ENCODE measurements at regions not wholly inside any gene's neighbourhood (a gene's known extent, or its start where the extent isn't known, plus 50 kb on each side); places are given as distances from the start of the nearest gene placed in this dataset.
"Not testable (repeated sequence)": the region's sequence is repeated elsewhere in the genome, so short reads cannot be mapped to it uniquely, and the experiment has no call there.

- DNase-seq, result no peak
Measured at GRCh38 chr15:23983500-23984259, 296.6 kb upstream of the NDN start.

- DNase-seq, result no peak
Measured at GRCh38 chr15:23994273-23994672, 307.2 kb upstream of the NDN start.

- DNase-seq, result no peak
Measured at GRCh38 chr15:23998056-23998455, 311.0 kb upstream of the NDN start.

- no peak for DNase-seq
Measured at GRCh38 chr15:24008476-24008875, 321.4 kb upstream of the NDN start.

GRCh38 chr15:24017470-24017869, 330.4 kb upstream of the NDN start:
- no peak for DNase-seq

GRCh38 chr15:24039683-24040082, 352.6 kb upstream of the NDN start:
- no peak for DNase-seq

GRCh38 chr15:24054547-24055245, 367.6 kb upstream of the NDN start:
- no peak for DNase-seq

- DNase-seq, result peak; percentile 51
Measured at GRCh38 chr15:24067733-24068501, 380.8 kb upstream of the NDN start.

GRCh38 chr15:24075420-24076089, 388.4 kb upstream of the NDN start:
- DNase-seq, result no peak

- no peak for DNase-seq
Measured at GRCh38 chr15:24076090-24076784, 389.1 kb upstream of the NDN start.

GRCh38 chr15:24078310-24079029, 391.4 kb upstream of the NDN start:
- DNase-seq, result no peak

GRCh38 chr15:24088941-24089340, 401.8 kb upstream of the NDN start:
- not testable (repeated sequence) for DNase-seq

GRCh38 chr15:24101503-24101902, 414.4 kb upstream of the NDN start:
- DNase-seq, result not testable (repeated sequence)

GRCh38 chr15:24107524-24107923, 420.4 kb upstream of the NDN start:
- not testable (repeated sequence) for DNase-seq

GRCh38 chr15:24107948-24108347, 420.8 kb upstream of the NDN start:
- DNase-seq, result not testable (repeated sequence)

- not testable (repeated sequence) for DNase-seq
Measured at GRCh38 chr15:24108349-24108748, 421.2 kb upstream of the NDN start.

- not testable (repeated sequence) for DNase-seq
Measured at GRCh38 chr15:24139622-24140021, 452.5 kb upstream of the NDN start.

GRCh38 chr15:24145070-24145469, 458.0 kb upstream of the NDN start:
- not testable (repeated sequence) for DNase-seq

- DNase-seq, result no peak
Measured at GRCh38 chr15:24146251-24146650, 459.1 kb upstream of the NDN start.

- DNase-seq, result no peak
Measured at GRCh38 chr15:24150542-24150941, 463.4 kb upstream of the NDN start.

GRCh38 chr15:24158306-24158705, 471.2 kb upstream of the NDN start:
- DNase-seq, result not testable (repeated sequence)

- DNase-seq, result not testable (repeated sequence)
Measured at GRCh38 chr15:24165512-24165911, 478.4 kb upstream of the NDN start.
